NCI-H82 treated with DMSO at 0.1 percent for 48 hours (cell line): ENCODE measurements at regions not wholly inside any gene's neighbourhood (a gene's known extent, or its start where the extent isn't known, plus 50 kb on each side); places are given as distances from the start of the nearest gene placed in this dataset.
A peak's percentile ranks its signal among the peaks of the same experiment; 100 is the strongest.

Source experiments
- DNase-seq: peaks from one replicate; lab custom pipeline; 2025; ENCODE audit not compliant: unreplicated experiment; lab: John Stamatoyannopoulos, UW

- DNase-seq, result no peak
Observed at GRCh38 chr15:62726461-62726860, 316.1 kb upstream of the TPM1 start.

- DNase-seq, result no peak
Observed at GRCh38 chr15:62727501-62727900, 315.0 kb upstream of the TPM1 start.

- DNase-seq, result no peak
Observed at GRCh38 chr15:62730825-62731224, 311.7 kb upstream of the TPM1 start.

GRCh38 chr15:62732078-62732477 is 310.5 kb upstream of the TPM1 start:
- DNase-seq, result no peak

GRCh38 chr15:62734706-62735105 is 307.8 kb upstream of the TPM1 start:
- DNase-seq, result no peak

- DNase-seq, result no peak
Observed at GRCh38 chr15:62736756-62737155, 305.8 kb upstream of the TPM1 start.

- no peak for DNase-seq
Observed at GRCh38 chr15:62737551-62737950, 305.0 kb upstream of the TPM1 start.

- DNase-seq, result no peak
Observed at GRCh38 chr15:62739082-62739481, 303.5 kb upstream of the TPM1 start.

- no peak for DNase-seq
Observed at GRCh38 chr15:62739507-62739906, 303.0 kb upstream of the TPM1 start.

GRCh38 chr15:62740141-62741004 is 302.2 kb upstream of the TPM1 start:
- no peak for DNase-seq

GRCh38 chr15:62741106-62741505 is 301.4 kb upstream of the TPM1 start:
- DNase-seq, result no peak

GRCh38 chr15:62742409-62743171 is 300.0 kb upstream of the TPM1 start:
- DNase-seq, result peak; percentile 51

- no peak for DNase-seq
Observed at GRCh38 chr15:62745621-62746225, 296.8 kb upstream of the TPM1 start.

GRCh38 chr15:62748196-62748595 is 294.4 kb upstream of the TPM1 start:
- DNase-seq, result no peak

GRCh38 chr15:62749036-62749815 is 293.3 kb upstream of the TPM1 start:
- DNase-seq, result no peak

GRCh38 chr15:62750471-62750870 is 292.1 kb upstream of the TPM1 start:
- DNase-seq, result no peak

- DNase-seq, result no peak
Observed at GRCh38 chr15:62752657-62753517, 289.7 kb upstream of the TPM1 start.

- DNase-seq, result no peak
Observed at GRCh38 chr15:62753518-62754221, 288.9 kb upstream of the TPM1 start.

- no peak for DNase-seq
Observed at GRCh38 chr15:62756326-62756994, 286.1 kb upstream of the TPM1 start.
